ENCODE measurements at regions not wholly inside any gene's neighbourhood (a gene's known extent, or its start where the extent isn't known, plus 50 kb on each side); places are given as distances from the start of the nearest gene placed in this dataset.

DNA sequence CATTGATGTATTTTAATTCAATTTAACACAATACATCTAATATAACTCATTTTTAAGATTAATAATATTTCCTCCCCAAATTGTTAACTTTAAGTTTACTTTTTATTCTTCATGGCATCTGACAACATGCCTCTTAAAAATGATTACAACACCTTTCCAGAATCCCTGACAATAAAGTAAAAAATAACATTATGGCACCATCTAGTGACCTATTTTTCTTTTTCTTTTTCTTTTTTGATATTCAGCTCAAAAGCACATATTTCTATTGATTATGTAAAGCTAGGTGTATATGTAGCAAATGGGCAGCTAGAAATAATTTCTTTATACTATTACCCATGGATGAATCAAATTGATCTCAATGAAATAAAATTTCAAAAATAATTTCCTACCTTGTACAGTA is 834.3 kb upstream of the CDH8 start (continued):
- no peak for TF ChIP-seq PRDM15 (CRISPR knock-in tag; IDR thresholded peaks at IDR 0.05)
- TF ChIP-seq, protein P1, sequence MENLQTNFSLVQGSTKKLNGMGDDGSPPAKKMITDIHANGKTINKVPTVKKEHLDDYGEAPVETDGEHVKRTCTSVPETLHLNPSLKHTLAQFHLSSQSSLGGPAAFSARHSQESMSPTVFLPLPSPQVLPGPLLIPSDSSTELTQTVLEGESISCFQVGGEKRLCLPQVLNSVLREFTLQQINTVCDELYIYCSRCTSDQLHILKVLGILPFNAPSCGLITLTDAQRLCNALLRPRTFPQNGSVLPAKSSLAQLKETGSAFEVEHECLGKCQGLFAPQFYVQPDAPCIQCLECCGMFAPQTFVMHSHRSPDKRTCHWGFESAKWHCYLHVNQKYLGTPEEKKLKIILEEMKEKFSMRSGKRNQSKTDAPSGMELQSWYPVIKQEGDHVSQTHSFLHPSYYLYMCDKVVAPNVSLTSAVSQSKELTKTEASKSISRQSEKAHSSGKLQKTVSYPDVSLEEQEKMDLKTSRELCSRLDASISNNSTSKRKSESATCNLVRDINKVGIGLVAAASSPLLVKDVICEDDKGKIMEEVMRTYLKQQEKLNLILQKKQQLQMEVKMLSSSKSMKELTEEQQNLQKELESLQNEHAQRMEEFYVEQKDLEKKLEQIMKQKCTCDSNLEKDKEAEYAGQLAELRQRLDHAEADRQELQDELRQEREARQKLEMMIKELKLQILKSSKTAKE (IDR thresholded peaks at IDR 0.05; ENCODE audit: low read depth, poor library complexity, severe bottlenecking) = no peak
- TF ChIP-seq RAD21 (IDR thresholded peaks at IDR 0.05; ENCODE audit: insufficient read depth, low read depth, low read length) = peak; percentile 48
- TF ChIP-seq KDM1A (IDR thresholded peaks at IDR 0.05; ENCODE audit: borderline replicate concordance) = no peak

GRCh38 chr16:62869837-62870236 is 833.6 kb upstream of the CDH8 start:
- RAD21 ChIA-PET (ENCODE audit: unreplicated experiment) = interaction anchor here (1.3 to 1.8 kb wide), 2 partner anchors 230 to 419 kb away, joined by 4 to 6 read pairs; no protein-coding TSS in a partner anchor
- H3K9ac ChIP-seq (ENCODE audit: control insufficient read depth, insufficient read depth, low read length) = no peak overlapping the region

More at GRCh38 chr16:62869837-62870236, 833.6 kb upstream of the CDH8 start:
- H3K9me3 ChIP-seq (replicated peaks; ENCODE audit: control insufficient read depth, insufficient read depth, low read length) = no peaks in the 10 kb centered on the region
- peak; percentile 11 for DNase-seq (ENCODE audit: low read depth, low spot score)
- no peak overlapping the region for H3K4me2 ChIP-seq (ENCODE audit: control insufficient read depth, insufficient read depth)
- SMC1A ChIA-PET (ENCODE audit: uncharacterized antibody, unreplicated experiment) = interaction anchor here (2.0 kb wide), 1 partner anchor 645 kb away, joined by 14 read pairs; no protein-coding TSS in a partner anchor
- intact Hi-C loops (cut with micrococcal nuclease; ENCODE audit: unreplicated experiment) = loop anchor here (1.0 to 10.0 kb wide), 2 partner anchors 235 to 645 kb away; no protein-coding TSS in a partner anchor
- no peaks in the 10 kb centered on the region for H3K79me2 ChIP-seq (ENCODE audit: control insufficient read depth, insufficient read depth, low read length)
- H3K27me3 ChIP-seq (replicated peaks in 1 of 2; ENCODE audit: control insufficient read depth in 2 of 2, insufficient read depth in 2 of 2, low read length in 1 of 2) = no peaks in the 10 kb centered on the region
- in situ Hi-C loops (cut with MboI) = loop anchor here (10.0 kb wide), 1 partner anchor 645 kb away; no protein-coding TSS in a partner anchor
- no peak for FAIRE-seq
- no peak overlapping the region; the same call in none of the 2 replicates for H2AFZ ChIP-seq (ENCODE audit: control insufficient read depth, low read depth, low read length)
- WGBS (ENCODE audit: insufficient coverage, insufficient replicate concordance, low lambda C conversion rate, missing lambda C conversion rate) = 11% methylated on average over 4 of the region's 4 CpGs
- ATAC-seq = peak; percentile 72
- H3K36me3 ChIP-seq (ENCODE audit: control insufficient read depth in 2 of 2, insufficient read depth in 2 of 2, low read length in 1 of 2) = no peaks in the 10 kb centered on the region
- TF ChIP-seq JUNB (IDR thresholded peaks at IDR 0.05) = peak; percentile 53; the same call in 1 of the 2 replicates
- TF ChIP-seq EZH2 (IDR thresholded peaks at IDR 0.05; ENCODE audit: borderline replicate concordance, control insufficient read depth, low read depth, low read length) = no peak
- peak; percentile 10; the same call in 1 of the 2 replicates for TF ChIP-seq RAD21 (IDR thresholded peaks at IDR 0.05; ENCODE audit: insufficient read depth, low read depth, low read length)
- TF ChIP-seq CHD4 (IDR thresholded peaks at IDR 0.05) = no peak
- peak; percentile 22; the same call in 1 of the 2 replicates for TF ChIP-seq RUNX3 (IDR thresholded peaks at IDR 0.05; ENCODE audit: low read length)
- TF ChIP-seq NFIC (IDR thresholded peaks at IDR 0.05; ENCODE audit: low read depth, low read length) = peak; percentile 41; the same call in 1 of the 2 replicates
- CTCF ChIA-PET = interaction anchor here (1.4 to 2.0 kb wide), 3 partner anchors 644 to 679 kb away, joined by 5 to 16 read pairs (median 10); no protein-coding TSS in a partner anchor
- H3K4me3 ChIP-seq = no peak overlapping the region
- BruUV-seq (replicated peaks) = no TSS peak
- POLR2A ChIA-PET = no interaction called here
- no peaks in the 10 kb centered on the region for H3K4me1 ChIP-seq (ENCODE audit: control insufficient read depth, insufficient read depth, low read length)
- H3K27ac ChIP-seq (ENCODE audit: control insufficient read depth, insufficient read depth) = no peak overlapping the region
- H4K20me1 ChIP-seq (ENCODE audit: control insufficient read depth, insufficient read depth) = no peaks in the 10 kb centered on the region
